Mesenchymal stem cell (in vitro differentiated cells and primary cell): ENCODE measurements at regions not wholly inside any gene's neighbourhood (a gene's known extent, or its start where the extent isn't known, plus 50 kb on each side); places are given as distances from the start of the nearest gene placed in this dataset.
A peak's percentile ranks its signal among the peaks of the same experiment; 100 is the strongest.

Experiments
- DNase-seq: peaks from one replicate; pipeline ENCODE4 v3.0.0-alpha.2; 2013
- H2AFZ ChIP-seq: one replicate; pipeline ENCODE4 v1.6.1; 2013; ENCODE audit warnings: low read depth, mild to moderate bottlenecking, control low read depth, inconsistent platforms, low read length, moderate library complexity
- H2AK5ac ChIP-seq: 2 replicates; pipeline ENCODE4 v1.6.1; 2013; ENCODE audit warnings: low read length, moderate library complexity, mild to moderate bottlenecking, inconsistent platforms; ENCODE audit not compliant: severe bottlenecking
- H2BK120ac ChIP-seq: one replicate; pipeline ENCODE4 v1.6.1; 2013; ENCODE audit warnings: low read depth, mild to moderate bottlenecking, inconsistent platforms, low read length, moderate library complexity
- H2BK12ac ChIP-seq, 2 experiments: one replicate each; pipeline ENCODE4 v1.6.1; 2013; ENCODE audit warnings: inconsistent platforms in 2 of 2, low read length in 2 of 2, mild to moderate bottlenecking in 2 of 2, moderate library complexity in 2 of 2, control low read depth in 1 of 2
- H2BK15ac ChIP-seq: one replicate; pipeline ENCODE4 v1.6.1; 2013; ENCODE audit warnings: mild to moderate bottlenecking, low read depth, inconsistent platforms; ENCODE audit not compliant: poor library complexity, severe bottlenecking
- H2BK5ac ChIP-seq: 2 replicates; pipeline ENCODE4 v1.6.1; 2013; ENCODE audit warnings: low read depth, mild to moderate bottlenecking, low read length, control low read depth, inconsistent platforms; ENCODE audit not compliant: poor library complexity, severe bottlenecking
- H3K14ac ChIP-seq, 2 experiments: one replicate each; pipeline ENCODE4 v1.6.1; 2013; ENCODE audit warnings: inconsistent platforms in 2 of 2, low read length in 2 of 2, control low read depth in 1 of 2, mild to moderate bottlenecking in 1 of 2, moderate library complexity in 1 of 2
- H3K18ac ChIP-seq, 2 experiments: one replicate each; pipeline ENCODE4 v1.6.1; 2013; ENCODE audit warnings: inconsistent platforms in 2 of 2, low read length in 2 of 2, control low read depth in 1 of 2, low read depth in 1 of 2, mild to moderate bottlenecking in 1 of 2
- H3K23ac ChIP-seq, 2 experiments: one replicate each; pipeline ENCODE4 v1.6.1; 2013; ENCODE audit warnings: inconsistent platforms in 2 of 2, low read length in 2 of 2, mild to moderate bottlenecking in 2 of 2, moderate library complexity in 2 of 2, control low read depth in 1 of 2
- H3K27ac ChIP-seq: 2 replicates; pipeline ENCODE4 v1.5.1; 2013; ENCODE audit warnings: mild to moderate bottlenecking, moderate library complexity, low read length, control low read depth, inconsistent platforms; ENCODE audit not compliant: poor library complexity, severe bottlenecking
- H3K27me3 ChIP-seq, 2 experiments: 2 replicates each; pipeline versions ENCODE4 v1.6.1 to v1.7.0; 2013; ENCODE audit warnings: low read length in 2 of 2, mild to moderate bottlenecking in 2 of 2, moderate library complexity in 2 of 2, control low read depth in 1 of 2, inconsistent platforms in 1 of 2; ENCODE audit not compliant: control insufficient read depth in 1 of 2, insufficient read depth in 1 of 2
- H3K36me3 ChIP-seq, 2 experiments: 2 replicates each; pipeline versions ENCODE4 v1.6.1 to v1.7.0; 2013; ENCODE audit warnings: low read length in 2 of 2, control low read depth in 1 of 2, inconsistent platforms in 1 of 2, low read depth in 1 of 2, mild to moderate bottlenecking in 1 of 2; ENCODE audit not compliant: insufficient read depth in 2 of 2, control insufficient read depth in 1 of 2
- H3K4ac ChIP-seq, 2 experiments: one replicate each; pipeline ENCODE4 v1.6.1; 2013; ENCODE audit warnings: inconsistent platforms in 2 of 2, low read length in 2 of 2, mild to moderate bottlenecking in 2 of 2, moderate library complexity in 2 of 2, control low read depth in 1 of 2, low read depth in 1 of 2
- H3K4me1 ChIP-seq: 2 replicates; pipeline ENCODE4 v1.6.1; 2013; ENCODE audit warnings: low read depth, low read length, control low read depth; ENCODE audit not compliant: control insufficient read depth, insufficient read depth
- H3K4me2 ChIP-seq: 2 replicates; pipeline ENCODE4 v1.6.1; 2013; ENCODE audit warnings: low read length, mild to moderate bottlenecking, inconsistent platforms; ENCODE audit not compliant: poor library complexity, severe bottlenecking
- H3K4me3 ChIP-seq, 2 experiments: 2 replicates each; pipeline versions ENCODE4 v1.5.1 to v1.7.0; 2013; ENCODE audit warnings: low read length in 2 of 2, mild to moderate bottlenecking in 2 of 2, control low read depth in 1 of 2, low read depth in 1 of 2; ENCODE audit not compliant: insufficient read depth in 1 of 2
- H3K79me1 ChIP-seq: replicated peaks from 2 replicates; pipeline ENCODE4 v1.6.1; 2013; ENCODE audit warnings: mild to moderate bottlenecking, control low read depth, low read length, inconsistent platforms; ENCODE audit not compliant: poor library complexity, severe bottlenecking
- H3K9ac ChIP-seq: 2 replicates; pipeline ENCODE4 v1.7.0; 2013; ENCODE audit warnings: mild to moderate bottlenecking, low read length, moderate library complexity
- H3K9me3 ChIP-seq: 2 replicates; pipeline ENCODE4 v1.7.0; 2013; ENCODE audit warnings: mild to moderate bottlenecking, low read length; ENCODE audit not compliant: control insufficient read depth
- H4K8ac ChIP-seq: one replicate; pipeline ENCODE4 v1.6.1; 2013; ENCODE audit warnings: inconsistent platforms, mild to moderate bottlenecking, low read length, moderate library complexity
- H4K91ac ChIP-seq: one replicate; pipeline ENCODE4 v1.6.1; 2013; ENCODE audit warnings: mild to moderate bottlenecking, low read length, inconsistent platforms
- WGBS: methylation state at CpG from one replicate; pipeline ENCODE4 v1.1.7; 2013; ENCODE audit warnings: mixed read lengths; 5-methylcytosine and 5-hydroxymethylcytosine counted together

GRCh38 chr1:234967121-234967520 is 161.5 kb downstream of the TOMM20 start:
- WGBS, result 84% methylated on average over 12 of the region's 13 CpGs
- H3K27ac ChIP-seq, result no peak overlapping the region
- H3K23ac ChIP-seq, result no peak overlapping the region
- H3K14ac ChIP-seq, result no peak overlapping the region
- H3K9me3 ChIP-seq, result no peaks in the 10 kb centered on the region
- no peak overlapping the region for H2AK5ac ChIP-seq
- H4K91ac ChIP-seq, result peak overlapping the region; percentile 69
- no peak overlapping the region for H2BK12ac ChIP-seq
- H3K18ac ChIP-seq, result no peak overlapping the region
- no peak overlapping the region for H2BK5ac ChIP-seq
- H2BK15ac ChIP-seq, result no peak overlapping the region
- H3K4me2 ChIP-seq, result no peak overlapping the region
- peaks cover 19% of the 10 kb centered on the region for H3K4me1 ChIP-seq
- H3K27me3 ChIP-seq, result no peaks in the 10 kb centered on the region
- peak; percentile 37 for DNase-seq
- no peak overlapping the region for H2BK120ac ChIP-seq
- no peak overlapping the region for H3K9ac ChIP-seq
- H3K36me3 ChIP-seq, result no peaks in the 10 kb centered on the region
- H3K4ac ChIP-seq, result no peak overlapping the region
- no peak overlapping the region for H3K4me3 ChIP-seq
- H3K79me1 ChIP-seq, result peaks cover 2% of the 10 kb centered on the region
- H4K8ac ChIP-seq, result no peak overlapping the region
- H2AFZ ChIP-seq, result no peak overlapping the region

- Histone ChIP-seq H4K91ac (peak overlapping the region; percentile 99), H3K27ac (peak overlapping the region; percentile 35), H3K4me1 (peaks cover 25% of the 10 kb centered on the region), H2BK15ac (no peak overlapping the region), H2BK5ac (no peak overlapping the region), H3K4me2 (no peak overlapping the region), H2AK5ac (peak overlapping the region; percentile 96), H3K18ac (peak overlapping the region; percentile 94 to 95), H2BK12ac (peak overlapping the region; percentile 95 to 97), H3K4ac (peak overlapping the region; percentile 89 to 94), H3K79me1 (peaks cover 2% of the 10 kb centered on the region), H4K8ac (peak overlapping the region; percentile 98), H3K27me3 (no peaks in the 10 kb centered on the region), H3K14ac (peak overlapping the region in 1 of 2 experiments; percentile 98), H2BK120ac (no peak overlapping the region), H3K4me3 (no peak overlapping the region), H3K23ac (peak overlapping the region in 1 of 2 experiments; percentile 96), H2AFZ (peak overlapping the region; percentile 36), H3K36me3 (no peaks in the 10 kb centered on the region), H3K9me3 (no peaks in the 10 kb centered on the region), H3K9ac (peak overlapping the region; percentile 92)
- DNase-seq, result peak; percentile 65
These were observed 163.5 kb downstream of the TOMM20 start for GRCh38 chr1:234965111-234965510.

GRCh38 chr1:234963904-234964702 is 164.5 kb downstream of the TOMM20 start:
- peak overlapping the region; percentile 50 to 63 for H3K18ac ChIP-seq
- H3K4me3 ChIP-seq, result peak overlapping the region in 1 of 2 experiments; percentile 70
- WGBS, result 87% methylated on average over 15 of the region's 15 CpGs
- H3K23ac ChIP-seq, result no peak overlapping the region
- peak overlapping the region; percentile 38 for H2BK15ac ChIP-seq
- peak overlapping the region; percentile 24 for H2AK5ac ChIP-seq
- peaks cover 2% of the 10 kb centered on the region for H3K79me1 ChIP-seq
- no peak overlapping the region for H2AFZ ChIP-seq
- peaks cover 28% of the 10 kb centered on the region for H3K4me1 ChIP-seq
- H3K4me2 ChIP-seq, result no peak overlapping the region
- no peaks in the 10 kb centered on the region for H3K9me3 ChIP-seq
- H2BK12ac ChIP-seq, result peak overlapping the region; percentile 6 to 94
- H2BK5ac ChIP-seq, result peak overlapping the region; percentile 11
- peak overlapping the region; percentile 48 for H4K91ac ChIP-seq
- DNase-seq, result no peak
- H3K27me3 ChIP-seq, result no peaks in the 10 kb centered on the region
- H3K4ac ChIP-seq, result peak overlapping the region in 1 of 2 experiments; percentile 64
- H2BK120ac ChIP-seq, result no peak overlapping the region
- no peak overlapping the region for H3K14ac ChIP-seq
- peak overlapping the region; percentile 92 for H3K9ac ChIP-seq
- H4K8ac ChIP-seq, result peak overlapping the region; percentile 45
- H3K27ac ChIP-seq, result peak overlapping the region; percentile 98
- no peaks in the 10 kb centered on the region for H3K36me3 ChIP-seq

GRCh38 chr1:234963180-234963903 is 165.3 kb downstream of the TOMM20 start:
- peaks cover 2% of the 10 kb centered on the region for H3K79me1 ChIP-seq
- H3K4ac ChIP-seq, result peak overlapping the region; percentile 62 to 67
- peak overlapping the region; percentile 36 for H3K4me2 ChIP-seq
- WGBS, result 38% methylated on average over 14 of the region's 15 CpGs
- H2BK5ac ChIP-seq, result peak overlapping the region; percentile 83
- H3K9me3 ChIP-seq, result no peaks in the 10 kb centered on the region
- H3K4me1 ChIP-seq, result peaks cover 32% of the 10 kb centered on the region
- no peak overlapping the region for H4K8ac ChIP-seq
- H3K4me3 ChIP-seq, result peak overlapping the region in 1 of 2 experiments; percentile 70
- peak overlapping the region; percentile 92 for H3K9ac ChIP-seq
- peak overlapping the region; percentile 39 for H2BK120ac ChIP-seq
- peak overlapping the region; percentile 44 for H4K91ac ChIP-seq
- H2AFZ ChIP-seq, result no peak overlapping the region
- no peaks in the 10 kb centered on the region for H3K36me3 ChIP-seq
- no peaks in the 10 kb centered on the region for H3K27me3 ChIP-seq
- no peak overlapping the region for H2AK5ac ChIP-seq
- H3K14ac ChIP-seq, result no peak overlapping the region
- H2BK15ac ChIP-seq, result peak overlapping the region; percentile 32
- H3K18ac ChIP-seq, result peak overlapping the region; percentile 31 to 71
- peak overlapping the region; percentile 98 for H3K27ac ChIP-seq
- peak; percentile 95 for DNase-seq
- H3K23ac ChIP-seq, result no peak overlapping the region
- H2BK12ac ChIP-seq, result no peak overlapping the region
